Right lobe of liver (tissue), 4 donors: ENCODE measurements at regions not wholly inside any gene's neighbourhood (a gene's known extent, or its start where the extent isn't known, plus 50 kb on each side); places are given as distances from the start of the nearest gene placed in this dataset.

Source experiments
- POLR2A ChIP-seq: fragments of 450-650 bp; IDR thresholded peaks from one replicate; pipeline ENCODE4 v1.6.1; 2017; ENCODE audit warnings: antibody characterized with exemption, mild to moderate bottlenecking
- TF ChIP-seq, protein P1 (sequence below), 4 donors: fragments of 200-600 bp in 3 of 4; fragments of 450-650 bp in 1 of 4; IDR thresholded peaks; one replicate each; pipeline versions ENCODE4 v1.5.1 to v1.8.0; 2016 to 2022; ENCODE audit warnings: antibody characterized with exemption in 4 of 4, mild to moderate bottlenecking in 2 of 4
- donor health status: DM: no; HTN: no; CAD: no.
- donor health status: DM: no; HTN: no; CAD: no.
- donor health status: DM: no; HTN: yes; CAD: no.

GRCh38 chr7:155983176-155983815 is 171.0 kb upstream of the SHH start:
- TF ChIP-seq, protein P1, sequence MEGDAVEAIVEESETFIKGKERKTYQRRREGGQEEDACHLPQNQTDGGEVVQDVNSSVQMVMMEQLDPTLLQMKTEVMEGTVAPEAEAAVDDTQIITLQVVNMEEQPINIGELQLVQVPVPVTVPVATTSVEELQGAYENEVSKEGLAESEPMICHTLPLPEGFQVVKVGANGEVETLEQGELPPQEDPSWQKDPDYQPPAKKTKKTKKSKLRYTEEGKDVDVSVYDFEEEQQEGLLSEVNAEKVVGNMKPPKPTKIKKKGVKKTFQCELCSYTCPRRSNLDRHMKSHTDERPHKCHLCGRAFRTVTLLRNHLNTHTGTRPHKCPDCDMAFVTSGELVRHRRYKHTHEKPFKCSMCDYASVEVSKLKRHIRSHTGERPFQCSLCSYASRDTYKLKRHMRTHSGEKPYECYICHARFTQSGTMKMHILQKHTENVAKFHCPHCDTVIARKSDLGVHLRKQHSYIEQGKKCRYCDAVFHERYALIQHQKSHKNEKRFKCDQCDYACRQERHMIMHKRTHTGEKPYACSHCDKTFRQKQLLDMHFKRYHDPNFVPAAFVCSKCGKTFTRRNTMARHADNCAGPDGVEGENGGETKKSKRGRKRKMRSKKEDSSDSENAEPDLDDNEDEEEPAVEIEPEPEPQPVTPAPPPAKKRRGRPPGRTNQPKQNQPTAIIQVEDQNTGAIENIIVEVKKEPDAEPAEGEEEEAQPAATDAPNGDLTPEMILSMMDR (IDR thresholded peaks at IDR 0.05) = no peak
- no peak for TF ChIP-seq POLR2A
